Testis (tissue), 2 donors: ENCODE measurements at regions not wholly inside any gene's neighbourhood (a gene's known extent, or its start where the extent isn't known, plus 50 kb on each side); places are given as distances from the start of the nearest gene placed in this dataset.
"Not testable (repeated sequence)": the region's sequence is repeated elsewhere in the genome, so short reads cannot be mapped to it uniquely, and the experiment has no call there.

Experiments
- CTCF ChIP-seq, 3 experiments: fragments of 450-650 bp in 2 of 3; fragments of 200-600 bp in 1 of 3; sonication (generic) in 1 of 3; IDR thresholded peaks; one replicate each; pipeline ENCODE4 v1.5.1; 2016 to 2019; ENCODE audit warnings: antibody characterized with exemption in 3 of 3, mild to moderate bottlenecking in 2 of 3, moderate library complexity in 1 of 3
- POLR2A ChIP-seq: fragments of 450-650 bp; IDR thresholded peaks from one replicate; pipeline ENCODE4 v1.6.1; 2017; ENCODE audit warnings: antibody characterized with exemption, mild to moderate bottlenecking, moderate library complexity

GRCh38 chr9:42307449-42307848 lies 124.0 kb downstream of the SPATA31A6 start:
- TF ChIP-seq POLR2A; CTCF (IDR thresholded peaks at IDR 0.05): not testable (repeated sequence)
